ENCODE measurements at regions not wholly inside any gene's neighbourhood (a gene's known extent, or its start where the extent isn't known, plus 50 kb on each side); places are given as distances from the start of the nearest gene placed in this dataset.
"Not testable (repeated sequence)": the region's sequence is repeated elsewhere in the genome, so short reads cannot be mapped to it uniquely, and the experiment has no call there.

DNA sequence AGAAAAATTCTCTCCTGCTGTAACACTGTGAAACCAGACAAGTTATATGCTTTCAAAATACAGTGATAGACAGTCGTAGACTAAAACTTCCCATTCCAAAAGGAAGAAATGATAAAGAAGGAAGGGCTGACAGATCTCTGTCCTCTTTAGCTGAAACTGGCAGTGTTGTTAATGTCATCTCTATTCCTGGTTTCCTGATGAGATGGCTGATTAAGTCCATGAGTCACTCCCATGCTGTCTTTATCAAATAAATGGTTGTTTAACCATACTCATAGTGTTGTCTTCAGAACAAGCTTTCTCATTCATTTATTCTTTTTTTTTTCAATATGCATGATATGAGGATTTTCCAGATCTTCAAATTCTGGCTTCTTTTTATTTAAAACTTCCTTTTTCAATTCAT is 952.2 kb upstream of the WWC1 start:
- DNase-seq (ENCODE audit: low read depth) = no peak

- no peak for DNase-seq (ENCODE audit: low read depth)
Measured at GRCh38 chr5:167346461-167346860, 945.0 kb upstream of the WWC1 start.

DNA sequence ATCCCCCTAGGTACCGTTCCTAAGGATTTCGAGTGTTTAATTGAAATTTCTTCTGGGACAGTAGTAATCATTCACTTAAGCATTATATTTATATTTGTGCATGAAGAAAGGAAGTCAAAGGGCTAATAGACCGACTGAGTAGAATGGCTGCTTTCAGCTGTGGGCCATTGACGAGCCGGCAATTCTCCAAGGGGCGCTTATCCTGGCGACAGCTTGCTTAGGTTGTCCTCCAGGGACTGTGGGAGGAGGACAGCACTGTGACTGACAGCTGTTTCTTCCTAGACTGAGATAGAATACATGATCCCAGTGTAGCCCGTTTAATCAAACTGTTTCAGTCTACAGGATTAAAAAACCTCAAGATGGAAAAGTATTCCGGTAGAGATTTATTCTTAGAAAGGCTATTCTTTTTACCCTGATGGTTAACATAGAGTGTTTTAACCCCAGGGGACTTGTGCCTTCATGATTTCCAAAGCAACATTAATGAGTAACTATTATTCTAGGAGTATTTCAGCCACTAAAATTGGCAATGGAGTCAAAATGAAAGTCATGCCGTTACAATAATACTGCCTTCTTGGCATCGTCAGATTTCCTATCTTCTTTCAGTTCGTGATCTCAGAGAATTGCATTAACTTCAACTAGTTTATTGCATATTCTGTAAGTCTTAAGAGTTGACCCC is 943.1 kb upstream of the WWC1 start:
- DNase-seq (ENCODE audit: low read depth) = no peak

- DNase-seq (ENCODE audit: low read depth) = no peak
Measured at GRCh38 chr5:167348980-167349379, 942.5 kb upstream of the WWC1 start.

GRCh38 chr5:167351316-167351715 is 940.1 kb upstream of the WWC1 start:
- DNase-seq (ENCODE audit: low read depth) = no peak

- DNase-seq (ENCODE audit: low read depth) = no peak
Measured at GRCh38 chr5:167352801-167353200, 938.6 kb upstream of the WWC1 start.

- DNase-seq (ENCODE audit: low read depth) = no peak
Measured at GRCh38 chr5:167355346-167355745, 936.1 kb upstream of the WWC1 start.

DNA sequence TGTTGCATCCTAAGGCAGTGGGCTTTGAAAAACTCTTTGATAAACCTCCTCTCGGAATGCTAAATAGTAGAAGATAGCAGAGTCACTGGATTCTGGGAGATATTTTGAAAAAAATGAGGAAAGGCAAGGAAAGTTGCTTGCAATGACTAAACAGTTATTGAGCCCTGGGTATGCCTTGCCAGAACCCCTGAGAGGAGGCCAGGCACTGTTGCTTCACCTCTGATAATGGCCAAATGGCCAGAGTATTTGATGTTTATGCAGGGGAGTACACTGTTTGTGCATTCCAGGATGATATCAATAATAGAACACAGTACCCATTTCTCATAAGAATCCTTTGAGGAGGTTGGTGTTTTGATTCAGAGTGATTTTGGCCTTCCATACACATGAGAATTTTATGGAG is 935.1 kb upstream of the WWC1 start:
- no peak for DNase-seq (ENCODE audit: low read depth)

DNA sequence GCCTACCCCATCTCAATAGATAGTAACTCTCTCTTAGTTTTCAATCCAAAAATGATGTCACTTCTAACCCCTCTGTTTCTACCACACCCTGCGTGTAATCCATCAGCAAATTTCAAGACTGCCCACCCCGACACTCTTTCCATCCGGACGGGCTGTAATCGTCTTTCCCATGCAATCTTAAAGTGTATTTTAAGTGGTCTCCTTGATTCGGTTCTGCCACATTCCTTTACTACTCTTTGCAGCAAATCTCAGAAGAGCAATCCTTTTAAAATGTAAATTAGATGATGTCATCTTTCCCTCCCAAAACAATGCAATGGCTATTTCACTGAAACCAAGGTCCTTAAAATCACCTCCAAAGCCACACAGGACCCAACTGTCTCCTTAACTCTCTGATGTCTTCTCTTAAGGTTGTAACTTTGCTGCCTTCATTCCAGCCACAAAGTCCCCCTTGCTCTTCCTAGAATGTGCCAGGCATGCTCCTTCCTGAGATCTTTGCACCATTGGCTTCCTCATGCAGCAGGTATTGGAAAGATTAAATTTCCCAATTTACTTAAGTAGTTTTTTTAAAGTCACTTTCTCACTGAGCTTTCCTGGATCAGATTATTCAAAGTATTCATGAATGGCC is 932.5 kb upstream of the WWC1 start:
- DNase-seq (ENCODE audit: low read depth) = no peak

- DNase-seq (ENCODE audit: low read depth) = no peak
Measured at GRCh38 chr5:167361795-167362194, 929.6 kb upstream of the WWC1 start.

DNA sequence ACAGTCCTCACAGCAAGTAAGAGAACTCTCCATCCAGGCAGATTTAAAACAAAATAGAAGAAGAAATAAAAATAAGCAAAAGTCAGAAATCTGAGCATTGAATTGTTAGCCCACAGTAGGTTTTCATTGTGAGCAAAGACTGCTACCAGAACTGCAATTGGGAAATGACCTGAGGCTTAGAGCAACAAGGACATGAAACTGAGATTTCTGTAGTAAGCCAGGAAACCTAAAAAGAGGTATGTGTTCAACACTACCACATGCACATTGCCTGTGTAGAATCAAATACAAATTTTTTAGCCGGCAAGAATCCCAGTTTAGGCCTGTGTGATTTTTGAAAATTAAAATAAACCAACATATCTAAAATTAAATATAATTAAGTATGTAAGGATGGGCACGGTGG is 928.4 kb upstream of the WWC1 start:
- DNase-seq (ENCODE audit: low read depth) = no peak

- DNase-seq (ENCODE audit: low read depth) = no peak
Measured at GRCh38 chr5:167375125-167375524, 916.3 kb upstream of the WWC1 start.

DNA sequence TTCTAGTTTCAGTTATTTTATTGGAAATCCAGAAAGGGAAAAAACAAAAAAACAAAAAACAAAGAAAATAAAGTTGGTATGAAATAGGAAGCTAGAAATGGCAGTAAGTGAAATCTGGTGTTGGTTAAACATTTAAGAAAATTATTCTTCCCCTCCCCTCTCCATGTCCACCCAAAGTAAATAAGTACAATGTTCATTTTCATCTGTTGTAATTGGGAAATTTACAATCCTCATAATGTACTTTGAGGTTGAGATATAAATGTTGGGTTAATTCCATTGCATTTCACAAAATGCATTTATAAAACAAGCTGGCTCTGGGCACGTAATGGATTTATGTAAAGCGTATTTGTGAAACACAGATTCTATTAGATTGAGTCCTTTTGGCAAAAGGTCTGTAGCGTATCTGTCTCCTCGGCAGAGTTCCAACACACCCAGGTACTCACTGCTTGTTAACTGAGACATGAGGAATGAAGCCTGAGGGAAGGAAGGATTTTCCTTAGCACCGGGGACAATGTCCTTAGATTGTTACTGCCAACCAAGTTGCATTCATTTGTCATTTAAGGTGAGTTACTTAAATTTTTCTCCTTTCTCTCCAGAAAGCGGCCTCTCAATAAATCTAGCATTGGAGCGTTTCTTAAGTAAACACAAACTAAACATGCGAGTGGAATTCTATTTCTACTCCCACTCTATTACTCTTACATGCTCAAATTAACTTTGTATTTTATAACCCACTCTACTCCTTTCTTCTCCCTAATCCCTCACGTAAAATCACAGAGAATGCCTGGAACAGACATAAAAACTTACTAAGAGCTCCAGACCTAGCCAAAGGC is 912.3 kb upstream of the WWC1 start:
- DNase-seq (ENCODE audit: low read depth) = no peak

GRCh38 chr5:167381457-167381856 is 910.0 kb upstream of the WWC1 start:
- no peak for DNase-seq (ENCODE audit: low read depth)

DNA sequence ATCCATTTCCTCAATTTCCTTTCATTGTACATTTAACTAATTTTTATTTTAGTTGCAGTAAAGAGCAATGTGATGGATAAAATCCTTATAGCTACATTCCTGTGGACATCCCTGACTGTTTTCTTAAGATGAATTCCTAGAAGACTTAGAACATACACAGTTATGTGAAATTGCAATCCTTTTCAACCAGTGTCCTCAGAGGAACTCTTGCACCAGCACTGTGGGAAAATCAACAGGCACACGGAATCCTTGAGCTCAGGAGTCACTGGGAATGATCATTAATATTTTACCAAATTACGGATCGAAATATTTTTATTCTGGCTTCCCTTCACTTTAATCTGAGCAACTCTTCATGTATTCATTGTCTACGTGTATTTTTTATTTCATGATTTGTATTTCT is 901.9 kb upstream of the WWC1 start:
- DNase-seq (ENCODE audit: low read depth) = no peak

DNA sequence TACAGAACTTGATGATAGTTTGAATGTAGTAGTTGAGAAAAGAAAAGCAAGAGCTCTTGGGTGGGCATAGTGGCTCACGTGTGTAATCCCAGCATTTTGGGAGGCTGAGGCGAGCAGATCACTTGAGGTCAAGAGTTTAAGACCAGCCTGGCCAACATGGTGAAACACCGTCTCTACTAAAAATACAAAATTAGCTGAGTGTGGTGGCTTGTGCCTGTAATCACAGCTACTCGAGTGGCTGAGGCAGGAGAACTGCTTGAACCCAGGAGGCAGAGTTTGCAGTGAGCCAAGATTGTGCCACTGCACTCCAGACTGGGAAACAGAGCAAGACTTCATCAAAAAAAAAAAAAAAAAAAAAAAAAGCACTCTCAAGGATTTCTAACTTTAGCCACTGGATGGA is 900.2 kb upstream of the WWC1 start:
- not testable (repeated sequence) for DNase-seq (ENCODE audit: low read depth)

DNA sequence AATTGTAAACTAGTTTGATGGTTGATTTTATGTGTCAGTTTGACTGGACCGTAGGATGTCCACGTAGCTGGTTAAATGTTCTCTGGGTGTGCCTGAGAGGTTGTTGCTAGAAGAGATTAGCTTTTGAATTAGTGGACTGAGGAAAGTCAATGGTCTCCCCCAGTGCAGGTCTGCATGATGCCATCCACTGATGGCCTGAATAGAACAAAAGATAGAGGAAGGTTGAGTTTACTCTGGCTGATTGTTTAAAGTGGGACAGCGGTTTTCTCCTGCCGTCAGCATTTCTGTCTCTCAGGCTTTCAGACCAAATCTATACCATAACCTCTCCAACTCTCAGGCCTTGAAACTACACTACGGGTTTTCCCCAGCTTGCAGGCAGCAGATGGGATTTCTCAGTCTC is 899.2 kb upstream of the WWC1 start:
- DNase-seq (ENCODE audit: low read depth) = no peak

DNA sequence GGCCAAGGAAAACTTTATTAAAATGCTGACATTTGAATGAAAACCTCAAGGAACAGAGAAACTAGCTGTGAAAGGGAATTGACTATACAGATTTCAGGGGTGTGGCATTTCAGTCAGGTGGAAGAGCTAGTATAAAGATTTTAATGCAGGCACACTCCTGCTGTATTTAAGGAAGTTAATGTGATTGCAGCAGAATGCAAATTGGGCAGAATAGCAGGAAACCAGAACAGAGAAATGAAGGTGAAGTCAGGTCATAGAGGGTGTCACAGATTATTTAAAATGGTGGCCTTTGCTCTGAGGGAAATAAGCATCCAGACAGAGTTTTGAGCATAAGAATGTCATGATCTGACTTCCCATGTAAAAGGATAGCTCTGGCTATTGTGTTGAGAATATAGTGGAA is 898.1 kb upstream of the WWC1 start:
- no peak for DNase-seq (ENCODE audit: low read depth)

DNA sequence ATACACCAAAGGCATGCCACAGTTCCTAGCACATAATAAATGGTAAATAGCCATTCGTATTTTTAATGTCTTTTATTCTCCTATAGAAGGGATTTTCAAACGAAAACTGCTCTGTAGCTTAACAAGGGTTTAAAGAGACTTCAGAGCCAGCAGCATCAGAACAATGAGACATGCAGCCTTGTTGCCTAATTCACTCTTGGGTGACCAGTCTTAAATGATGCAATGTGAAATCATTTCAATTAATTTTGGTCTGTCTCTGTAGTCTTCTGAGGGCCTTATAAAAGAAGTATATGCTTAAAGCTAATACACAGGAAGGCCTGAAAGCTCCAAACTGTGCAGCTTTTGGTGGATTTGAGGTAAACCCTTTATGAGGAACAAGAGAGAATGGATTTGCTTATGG is 888.8 kb upstream of the WWC1 start:
- no peak for DNase-seq (ENCODE audit: low read depth)

DNA sequence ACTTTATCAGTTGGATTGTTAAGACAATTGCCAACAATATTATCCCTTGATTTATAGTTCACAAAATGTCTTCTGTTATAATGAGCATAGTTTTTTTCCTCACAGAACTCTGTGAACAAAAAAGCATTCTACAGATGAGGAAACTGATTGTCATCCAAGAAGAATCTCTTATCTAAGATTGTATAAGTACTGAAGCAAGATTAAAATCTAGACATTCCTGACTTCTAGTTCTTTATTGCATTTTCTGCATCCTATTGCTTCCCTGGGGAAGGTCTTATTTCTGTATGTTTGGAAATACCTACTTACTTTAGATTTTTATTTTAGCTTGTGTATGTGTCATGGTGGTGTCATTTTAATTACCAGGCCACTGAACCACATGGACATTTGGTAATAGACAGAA is 884.9 kb upstream of the WWC1 start:
- no peak for DNase-seq (ENCODE audit: low read depth)

DNA sequence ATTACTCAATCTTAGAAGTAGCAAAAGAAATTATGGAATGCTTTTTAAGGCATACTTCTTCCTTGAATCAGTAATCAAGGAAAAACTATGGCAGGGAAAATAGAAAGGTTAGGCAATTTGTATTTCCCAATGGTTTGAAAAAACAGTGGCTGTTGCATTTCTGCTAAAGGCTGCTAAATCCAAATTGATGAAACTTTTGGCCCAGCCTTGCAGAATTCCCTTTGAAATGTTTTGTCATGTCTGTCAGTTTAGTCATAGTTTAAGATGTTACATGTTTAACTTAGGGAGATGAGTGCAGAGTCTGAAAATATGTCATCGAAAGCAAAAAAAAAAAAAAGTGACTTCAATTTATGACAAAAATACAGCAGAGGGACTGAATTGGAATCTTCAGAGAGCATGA is 878.9 kb upstream of the WWC1 start:
- DNase-seq (ENCODE audit: low read depth) = no peak

DNA sequence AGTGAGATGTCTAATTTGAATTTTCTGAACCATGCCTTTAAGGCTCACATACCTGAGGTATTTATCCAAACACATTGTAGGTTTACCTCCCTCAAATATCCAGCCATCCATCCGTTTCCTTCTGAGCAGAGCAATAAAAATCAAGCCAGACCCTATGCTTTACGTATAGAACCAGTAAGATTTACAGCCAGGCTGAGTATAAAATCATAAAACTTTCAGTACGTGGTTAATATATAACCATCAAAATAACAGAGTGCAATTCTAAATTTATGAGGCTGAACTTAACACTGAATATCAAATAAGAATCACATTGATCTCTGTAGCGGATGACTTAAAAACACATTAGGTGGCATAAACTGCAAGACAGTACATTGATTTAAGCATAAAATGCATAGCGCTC is 877.9 kb upstream of the WWC1 start:
- DNase-seq (ENCODE audit: low read depth) = no peak

GRCh38 chr5:167414611-167415010 is 876.8 kb upstream of the WWC1 start:
- DNase-seq (ENCODE audit: low read depth) = no peak
